ENCODE measurements at regions not wholly inside any gene's neighbourhood (a gene's known extent, or its start where the extent isn't known, plus 50 kb on each side); places are given as distances from the start of the nearest gene placed in this dataset.

DNA sequence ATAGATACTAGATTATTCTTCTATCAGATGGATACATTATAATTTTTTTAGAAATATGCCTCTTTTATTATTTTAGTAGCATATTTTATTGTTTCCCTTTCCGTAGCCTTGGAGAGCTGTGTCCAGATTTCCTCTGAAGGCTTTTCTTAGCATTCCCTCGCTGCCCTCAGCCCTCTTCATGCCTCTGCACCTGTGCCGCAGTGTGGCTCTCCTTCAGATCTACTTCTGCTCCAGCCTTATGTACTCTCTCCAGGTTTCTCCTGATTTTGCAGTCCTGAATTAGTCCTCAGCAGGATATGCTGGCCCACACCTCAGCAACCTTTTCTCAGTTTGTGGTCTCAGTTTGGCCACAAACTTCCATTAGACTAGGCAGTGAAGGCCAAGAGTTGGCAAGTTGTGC lies 1052.0 kb downstream of the TAF11L14 start:
- no peak for TF ChIP-seq ELF4 (CRISPR knock-in tag; IDR thresholded peaks at IDR 0.05)
- no peak for TF ChIP-seq CHD2 (IDR thresholded peaks at IDR 0.05; ENCODE audit: low read depth, low read length)
- no peak for TF ChIP-seq TAF1 (IDR thresholded peaks at IDR 0.05; ENCODE audit: control insufficient read depth, extremely low read depth, insufficient read depth, low read length, severe bottlenecking)
- no peak for TF ChIP-seq CBFB (CRISPR knock-in tag; IDR thresholded peaks at IDR 0.05)
- TF ChIP-seq, protein P1, sequence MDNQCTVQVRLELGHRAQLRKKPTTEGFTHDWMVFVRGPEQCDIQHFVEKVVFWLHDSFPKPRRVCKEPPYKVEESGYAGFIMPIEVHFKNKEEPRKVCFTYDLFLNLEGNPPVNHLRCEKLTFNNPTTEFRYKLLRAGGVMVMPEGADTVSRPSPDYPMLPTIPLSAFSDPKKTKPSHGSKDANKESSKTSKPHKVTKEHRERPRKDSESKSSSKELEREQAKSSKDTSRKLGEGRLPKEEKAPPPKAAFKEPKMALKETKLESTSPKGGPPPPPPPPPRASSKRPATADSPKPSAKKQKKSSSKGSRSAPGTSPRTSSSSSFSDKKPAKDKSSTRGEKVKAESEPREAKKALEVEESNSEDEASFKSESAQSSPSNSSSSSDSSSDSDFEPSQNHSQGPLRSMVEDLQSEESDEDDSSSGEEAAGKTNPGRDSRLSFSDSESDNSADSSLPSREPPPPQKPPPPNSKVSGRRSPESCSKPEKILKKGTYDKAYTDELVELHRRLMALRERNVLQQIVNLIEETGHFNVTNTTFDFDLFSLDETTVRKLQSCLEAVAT (IDR thresholded peaks at IDR 0.05), result no peak
- no peak for TF ChIP-seq ARID2 (IDR thresholded peaks at IDR 0.05)
- TF ChIP-seq CEBPG (CRISPR knock-in tag; IDR thresholded peaks at IDR 0.05), result no peak
- no peak for TF ChIP-seq CEBPG (tag; conservative IDR thresholded peaks at IDR 0.05 in 1 of 2, IDR thresholded peaks at IDR 0.05 in 1 of 2)
- TF ChIP-seq GABPB2 (CRISPR knock-in tag; conservative IDR thresholded peaks at IDR 0.05), result no peak
- TF ChIP-seq, protein P2, sequence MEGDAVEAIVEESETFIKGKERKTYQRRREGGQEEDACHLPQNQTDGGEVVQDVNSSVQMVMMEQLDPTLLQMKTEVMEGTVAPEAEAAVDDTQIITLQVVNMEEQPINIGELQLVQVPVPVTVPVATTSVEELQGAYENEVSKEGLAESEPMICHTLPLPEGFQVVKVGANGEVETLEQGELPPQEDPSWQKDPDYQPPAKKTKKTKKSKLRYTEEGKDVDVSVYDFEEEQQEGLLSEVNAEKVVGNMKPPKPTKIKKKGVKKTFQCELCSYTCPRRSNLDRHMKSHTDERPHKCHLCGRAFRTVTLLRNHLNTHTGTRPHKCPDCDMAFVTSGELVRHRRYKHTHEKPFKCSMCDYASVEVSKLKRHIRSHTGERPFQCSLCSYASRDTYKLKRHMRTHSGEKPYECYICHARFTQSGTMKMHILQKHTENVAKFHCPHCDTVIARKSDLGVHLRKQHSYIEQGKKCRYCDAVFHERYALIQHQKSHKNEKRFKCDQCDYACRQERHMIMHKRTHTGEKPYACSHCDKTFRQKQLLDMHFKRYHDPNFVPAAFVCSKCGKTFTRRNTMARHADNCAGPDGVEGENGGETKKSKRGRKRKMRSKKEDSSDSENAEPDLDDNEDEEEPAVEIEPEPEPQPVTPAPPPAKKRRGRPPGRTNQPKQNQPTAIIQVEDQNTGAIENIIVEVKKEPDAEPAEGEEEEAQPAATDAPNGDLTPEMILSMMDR (IDR thresholded peaks at IDR 0.05 in 2 of 3, conservative IDR thresholded peaks at IDR 0.05 in 1 of 3; ENCODE audit: insufficient read depth in 2 of 3, low read depth in 1 of 3, low read length in 3 of 3), result no peak
- TF ChIP-seq TSC22D4 (tag; IDR thresholded peaks at IDR 0.05), result no peak
- no peak for TF ChIP-seq FOS (IDR thresholded peaks at IDR 0.05; ENCODE audit: extremely low read depth, insufficient read length)
- no peak for TF ChIP-seq ZFX (CRISPR knock-in tag; IDR thresholded peaks at IDR 0.05)
- TF ChIP-seq EZH2 (IDR thresholded peaks at IDR 0.05; ENCODE audit: borderline replicate concordance, low read depth, low read length), result no peak
